Stimulated activated CD4-positive, alpha-beta T cell treated with anti-CD3 and anti-CD28 coated beads, Interleukin-12 subunit alpha, Interleukin-12 subunit beta, amount 100 ng/mL, for 48 hours (primary cell): ENCODE measurements at regions not wholly inside any gene's neighbourhood (a gene's known extent, or its start where the extent isn't known, plus 50 kb on each side); places are given as distances from the start of the nearest gene placed in this dataset.
"Not testable (repeated sequence)": the region's sequence is repeated elsewhere in the genome, so short reads cannot be mapped to it uniquely, and the experiment has no call there.

Source experiments
- DNase-seq, 3 donors: peaks; one replicate each; pipeline ENCODE4 v3.0.0-alpha.2; 2020; ENCODE audit warnings: low read depth in 2 of 3, low spot score in 1 of 3

DNA sequence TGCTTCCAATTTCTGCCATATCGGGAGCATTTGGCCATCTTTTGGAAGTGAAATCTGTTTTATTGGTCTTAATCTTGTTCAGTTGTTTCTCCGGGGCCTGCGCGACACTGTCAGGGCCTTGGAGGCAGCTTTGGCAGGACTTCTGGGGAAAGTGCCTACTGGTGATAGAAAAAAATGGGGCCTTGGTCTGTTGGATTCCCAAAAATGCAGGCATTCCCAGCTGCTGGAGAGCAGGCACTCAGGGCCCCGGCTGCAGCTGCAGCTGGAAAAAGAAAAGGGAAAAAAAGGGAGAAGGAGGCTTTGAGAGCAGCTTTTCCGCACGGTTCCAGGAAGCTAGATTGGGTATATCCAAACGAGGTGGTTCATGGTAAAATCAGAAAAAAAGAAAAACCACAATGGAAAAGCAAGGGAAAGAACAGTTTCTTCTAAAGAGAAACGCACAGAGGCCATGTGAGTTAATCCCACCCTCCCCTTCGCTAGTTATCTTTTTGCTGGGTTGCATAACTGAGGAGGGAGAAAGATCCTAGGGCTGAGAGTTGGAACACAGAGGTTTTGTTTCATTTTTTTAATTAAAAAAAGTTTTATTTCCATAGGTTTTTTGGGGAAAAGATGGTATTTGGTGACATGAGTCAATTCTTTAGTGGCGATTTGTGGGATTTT is 134.7 kb upstream of the RFLNA start:
- DNase-seq: no peak

DNA sequence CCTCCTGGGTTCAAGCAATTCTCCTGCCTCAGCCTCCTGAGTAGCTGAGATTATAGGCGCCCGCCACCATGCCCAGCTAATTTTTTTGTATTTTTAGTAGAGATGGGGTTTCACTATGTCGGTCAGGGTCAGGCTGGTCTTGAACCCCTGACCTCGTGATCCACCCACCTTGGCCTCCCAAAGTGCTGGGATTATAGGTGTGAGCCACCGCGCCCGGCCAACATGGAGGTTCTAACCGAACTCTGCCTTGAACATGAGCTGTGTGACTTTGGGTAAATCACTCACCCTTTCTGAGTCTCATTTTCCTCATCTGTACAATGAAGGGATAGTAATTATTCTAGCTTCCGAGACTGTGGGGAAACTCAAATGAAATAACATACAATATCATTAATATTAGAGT is 133.5 kb upstream of the RFLNA start:
- DNase-seq: not testable (repeated sequence)

DNA sequence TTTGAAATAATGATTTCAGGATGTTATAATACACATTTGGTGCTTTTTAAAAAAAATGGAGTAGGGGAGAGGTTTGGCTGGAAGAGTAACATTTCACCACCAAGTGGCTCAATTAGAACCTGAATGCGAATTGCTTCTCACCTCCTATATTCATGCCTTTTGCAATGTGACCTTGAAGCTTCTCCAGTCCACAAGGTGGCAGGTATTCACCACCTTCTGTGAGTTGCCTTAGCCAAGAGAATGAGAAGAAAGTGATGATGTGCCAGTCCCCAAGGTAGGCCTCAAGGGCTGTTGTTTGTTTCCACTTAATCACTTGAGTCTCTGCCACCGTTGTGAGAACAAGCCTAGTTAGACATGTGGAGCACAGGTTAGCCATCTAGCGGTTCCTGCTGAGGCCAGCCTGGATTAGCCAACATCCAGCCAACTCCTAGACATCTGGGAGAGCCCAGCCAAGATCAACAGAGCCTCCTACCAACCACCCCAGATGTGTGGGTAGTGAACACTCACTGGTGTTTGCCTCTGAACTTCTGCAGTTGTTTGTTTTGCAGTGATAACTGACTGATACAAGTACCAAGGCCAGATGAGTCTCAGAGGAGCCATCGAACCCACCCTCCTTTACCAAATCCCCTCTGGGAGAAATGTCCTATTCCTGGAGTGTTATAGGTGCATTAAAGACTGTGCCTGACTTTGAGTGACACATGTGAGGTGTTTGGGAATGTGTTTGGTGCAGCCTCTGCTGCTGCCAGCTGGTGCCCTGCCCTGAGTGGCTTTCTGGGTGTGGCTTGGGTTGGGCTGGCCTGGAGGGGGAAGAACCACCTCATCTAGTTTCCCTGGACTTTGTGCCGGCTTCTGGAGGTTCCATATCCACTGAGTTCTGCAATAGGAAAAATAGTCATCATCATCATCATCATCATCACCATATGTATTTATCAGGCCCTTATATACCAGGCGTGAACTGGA is 132.5 kb upstream of the RFLNA start:
- DNase-seq: no peak

DNA sequence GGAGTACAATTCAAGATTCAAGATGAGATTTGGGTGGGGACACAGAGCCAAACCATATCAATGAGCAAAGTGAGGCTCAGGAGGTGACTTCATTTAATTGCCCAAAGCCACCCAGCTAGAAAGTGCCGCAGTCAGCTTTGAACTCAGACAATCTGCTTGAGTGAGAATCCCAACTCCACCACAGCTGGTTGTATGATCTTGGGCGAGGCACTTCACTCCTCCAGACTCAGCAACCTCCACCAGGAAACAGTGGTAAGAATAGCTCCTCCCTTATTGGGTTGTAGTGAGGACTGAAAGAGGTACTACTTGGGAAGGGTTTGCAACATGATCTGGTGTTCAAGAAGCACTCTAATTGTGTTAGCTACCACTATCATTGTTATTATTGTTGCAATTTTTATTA is 129.2 kb upstream of the RFLNA start:
- no peak for DNase-seq

DNA sequence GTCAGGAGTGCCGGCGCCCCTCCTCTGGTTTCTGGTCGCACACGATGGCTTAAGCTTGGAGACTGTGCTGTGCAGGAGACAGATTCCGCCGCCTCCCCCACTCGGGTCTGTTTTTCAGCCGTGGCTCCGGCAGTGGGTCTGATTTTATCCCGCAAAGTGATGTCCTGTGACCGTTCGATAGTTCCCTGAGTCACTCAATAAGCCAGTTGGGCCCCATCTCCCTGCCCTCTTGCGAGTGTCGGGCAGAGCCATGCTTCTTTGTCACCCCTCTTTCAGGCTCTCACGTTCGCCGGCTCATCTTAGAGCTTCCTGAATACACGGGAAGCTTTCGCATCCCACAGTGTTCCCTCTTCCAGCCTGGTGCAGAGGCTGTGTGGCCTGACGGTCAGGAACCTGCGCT is 127.8 kb upstream of the RFLNA start:
- no peak for DNase-seq

DNA sequence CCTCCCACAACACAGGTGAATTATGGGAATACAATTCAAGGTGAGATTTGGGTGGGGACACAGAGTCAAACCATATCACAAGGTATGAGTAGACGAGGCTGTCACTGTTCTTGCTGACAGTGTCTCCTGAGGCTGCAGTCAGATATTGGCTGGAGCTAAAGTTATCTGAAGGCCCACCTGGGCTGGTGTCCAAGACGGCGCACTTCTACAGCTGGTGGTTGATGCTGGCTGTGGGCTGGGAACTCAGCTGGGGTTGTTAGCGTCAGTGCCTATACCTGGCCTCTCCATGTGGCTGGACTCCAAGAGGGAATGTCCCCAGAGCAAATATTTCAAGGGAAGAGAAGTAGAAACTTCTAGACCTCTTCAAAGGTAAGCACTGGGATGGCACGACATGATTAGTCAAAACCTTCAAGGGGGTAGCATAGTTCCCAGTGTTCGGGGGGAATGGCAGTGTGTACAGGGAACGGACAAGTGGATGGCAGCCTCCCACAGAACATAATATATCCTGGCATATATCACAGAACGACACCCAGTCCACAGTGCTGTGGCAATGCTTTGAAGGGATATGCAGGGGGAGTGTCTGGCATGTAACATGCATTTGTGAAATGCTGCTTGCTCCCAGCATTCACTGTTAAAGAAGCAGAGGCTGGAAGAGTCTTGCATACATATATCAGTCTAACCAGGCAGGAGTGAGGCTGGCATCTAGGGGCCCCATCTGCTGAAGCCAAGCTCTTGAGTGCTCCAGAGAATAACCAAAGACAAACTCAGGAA is 126.7 kb upstream of the RFLNA start:
- no peak for DNase-seq

DNA sequence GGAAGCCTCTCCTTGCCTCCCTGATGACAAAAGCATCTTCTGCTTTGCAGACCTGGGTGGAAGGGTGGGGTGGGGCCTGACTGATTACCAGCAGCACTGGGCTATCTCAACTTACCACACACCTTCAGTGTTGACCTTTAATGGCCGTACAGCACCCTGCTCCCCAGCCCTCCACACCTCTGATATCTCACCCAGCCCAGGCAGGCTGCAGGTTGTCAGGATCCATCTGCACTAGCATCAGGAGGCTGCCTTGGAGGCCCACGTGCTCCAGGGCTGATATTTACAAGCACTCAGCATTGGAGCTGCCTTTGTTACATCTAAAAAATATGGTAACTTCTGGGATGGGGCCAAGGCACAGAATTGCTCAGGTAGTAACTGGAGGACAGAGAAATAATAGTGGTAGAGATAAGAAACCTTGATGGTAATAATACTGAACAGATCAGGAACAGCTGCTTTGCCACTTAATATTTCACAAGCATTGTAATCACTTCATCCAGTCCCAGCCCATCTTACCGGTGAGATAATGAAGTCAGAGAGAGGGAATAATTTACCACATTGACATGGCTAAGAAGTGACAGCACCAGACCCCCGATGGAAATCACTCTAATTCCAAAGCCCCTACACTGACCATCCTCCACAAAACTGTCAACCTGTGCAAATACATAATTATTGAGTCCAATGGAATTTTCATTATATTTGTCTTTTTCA is 125.2 kb upstream of the RFLNA start:
- DNase-seq: no peak

DNA sequence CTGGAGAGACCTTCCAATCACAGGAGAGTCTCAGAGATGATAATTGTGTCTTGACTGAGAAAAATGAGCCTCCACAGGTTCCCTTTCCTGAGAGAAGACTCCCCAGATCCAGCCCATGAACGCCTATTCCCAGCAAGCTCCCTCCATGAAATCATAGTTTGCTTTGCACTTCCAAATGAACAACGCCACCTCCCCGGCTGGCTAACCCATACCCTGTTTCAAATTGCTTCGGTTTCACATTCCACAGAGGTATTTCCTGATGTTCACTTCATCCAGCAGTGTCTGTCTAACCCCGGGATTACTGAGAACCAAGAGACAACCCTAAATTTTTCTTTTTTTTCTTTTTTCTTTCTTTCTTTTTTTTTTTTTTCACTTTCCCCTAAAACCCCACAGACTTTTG is 124.1 kb upstream of the RFLNA start:
- no peak for DNase-seq

DNA sequence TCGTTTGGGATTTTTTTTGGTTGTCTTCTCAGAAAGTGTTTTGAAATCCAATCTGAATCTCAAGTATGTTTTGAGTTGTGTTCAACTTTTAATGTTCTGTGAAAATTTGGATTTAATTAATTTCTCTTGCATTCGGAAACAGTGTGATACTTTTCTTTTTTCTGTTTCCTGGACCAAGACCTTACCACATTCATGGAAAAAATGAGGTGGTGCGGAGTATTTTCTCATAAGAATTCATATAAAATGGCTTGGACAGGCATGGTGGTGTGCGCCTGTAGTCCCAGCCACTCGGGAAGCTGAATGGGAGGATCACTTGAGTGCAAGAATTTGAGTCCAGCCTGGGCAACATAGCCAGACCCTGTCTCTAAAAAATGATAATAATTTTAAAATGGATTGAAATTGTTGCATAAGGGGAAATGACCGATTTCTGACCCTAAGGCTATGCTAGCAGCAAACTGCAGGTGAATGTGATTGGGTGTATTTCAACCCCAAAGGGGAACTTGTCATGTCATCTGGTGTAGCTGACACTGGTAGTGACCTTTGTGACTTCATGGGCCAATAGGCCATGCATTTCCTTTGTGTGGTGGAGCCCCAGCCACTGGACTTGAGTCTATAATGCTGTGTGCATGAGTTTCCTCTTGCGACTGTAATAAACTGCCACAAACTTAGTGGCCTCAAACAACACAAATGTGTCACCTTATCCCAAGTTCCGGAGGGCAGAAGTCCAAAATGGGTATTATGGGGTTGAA is 123.5 kb upstream of the RFLNA start:
- DNase-seq: no peak

DNA sequence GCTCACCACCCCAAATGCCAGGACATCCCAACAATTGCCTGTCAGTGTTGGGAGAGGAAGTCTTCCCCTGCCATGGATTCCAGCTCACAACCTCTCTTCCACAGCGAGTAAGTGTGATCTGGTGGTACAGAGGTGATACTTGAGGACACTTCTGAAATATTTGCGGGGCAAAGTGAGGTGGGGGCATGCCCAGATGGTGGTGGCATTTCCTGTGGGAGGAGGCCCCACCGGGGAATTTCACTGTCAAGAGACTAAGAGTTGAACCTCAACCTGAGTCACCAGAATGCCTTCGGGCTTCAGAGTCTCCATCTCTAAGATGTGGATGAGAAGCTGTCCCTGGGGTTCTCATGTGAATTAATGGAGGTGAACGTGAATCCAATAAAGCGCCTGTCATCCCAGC is 122.3 kb upstream of the RFLNA start:
- DNase-seq: no peak

DNA sequence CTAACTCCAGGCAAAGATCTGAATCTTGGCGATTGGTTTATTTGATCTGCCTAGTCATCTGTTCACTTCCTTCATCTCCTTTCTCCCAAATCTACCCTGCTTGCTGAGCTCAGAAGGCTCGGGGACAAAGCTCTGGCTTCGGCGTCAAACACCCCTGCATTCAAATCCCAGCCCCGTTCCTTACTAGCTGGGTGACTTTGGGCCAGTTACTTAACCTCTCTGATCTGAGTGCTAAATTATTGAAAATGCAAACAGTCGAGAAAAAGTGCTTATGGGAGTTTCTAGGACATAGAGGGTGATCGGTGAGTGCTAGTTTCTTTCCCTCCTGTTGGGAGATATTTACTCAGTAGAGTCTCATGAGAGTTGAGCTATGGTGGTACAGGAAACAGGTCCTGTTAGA is 121.2 kb upstream of the RFLNA start:
- no peak for DNase-seq

DNA sequence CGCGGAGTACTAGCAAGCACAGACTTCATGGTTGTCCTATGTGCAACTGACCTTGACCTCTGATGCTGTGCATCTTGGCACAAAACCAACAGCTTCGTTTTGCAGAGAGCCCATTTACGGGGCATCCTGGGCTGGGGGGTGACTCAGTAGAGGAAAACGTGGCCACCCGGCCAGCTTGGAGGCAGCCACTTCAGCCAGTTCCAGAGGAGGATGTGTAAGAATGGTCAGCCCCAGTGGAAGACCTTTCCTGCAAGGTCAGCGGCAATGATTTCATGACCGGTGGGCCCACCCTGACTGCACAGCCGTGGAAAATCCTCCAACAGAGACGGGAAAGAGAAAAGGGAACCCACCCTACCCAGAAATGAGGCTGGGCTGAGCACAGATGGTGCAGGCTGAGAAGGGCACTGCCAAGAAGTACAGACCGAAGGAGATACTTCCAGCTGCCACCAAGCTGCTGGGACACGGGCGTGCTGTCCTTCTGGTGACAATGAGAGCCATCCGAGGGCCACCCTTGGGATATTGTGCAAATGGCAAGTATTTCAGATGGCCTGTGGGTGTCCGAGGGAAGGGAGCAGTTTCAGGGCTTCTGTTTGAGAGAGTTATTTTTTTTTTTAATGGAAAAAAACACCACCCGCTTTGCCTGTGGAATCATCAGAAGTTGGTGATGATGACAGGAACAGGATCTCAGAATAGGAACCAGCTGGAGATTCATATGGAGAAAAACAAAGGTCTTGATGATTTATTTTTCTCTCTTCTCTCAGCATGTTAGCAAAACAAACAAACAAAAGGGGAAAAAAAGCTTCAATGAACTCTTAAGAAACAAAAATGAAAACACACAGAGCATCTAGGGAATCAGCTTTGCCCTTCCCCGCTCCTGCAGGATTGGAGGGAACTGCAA is 120.2 kb upstream of the RFLNA start:
- DNase-seq: no peak

DNA sequence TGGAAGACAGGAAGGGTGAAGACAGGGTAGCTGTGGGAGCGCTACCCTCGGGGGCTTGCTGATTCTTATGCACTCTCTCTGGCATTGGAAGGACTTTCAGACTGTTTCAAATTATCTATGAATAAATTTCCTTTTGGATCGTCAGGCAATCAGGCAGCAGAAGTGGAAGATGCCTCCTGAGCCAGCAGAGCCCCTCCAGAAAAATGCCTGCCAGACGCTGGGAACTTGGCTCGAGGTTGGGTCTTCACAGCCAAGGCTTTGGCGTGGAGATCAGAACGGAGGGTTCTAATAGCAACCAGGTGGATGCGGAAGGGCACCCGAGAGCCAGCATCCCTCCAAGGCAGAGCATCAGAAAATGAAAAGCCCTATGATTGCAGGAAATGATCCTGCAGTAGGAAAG is 119.2 kb upstream of the RFLNA start:
- DNase-seq: no peak

DNA sequence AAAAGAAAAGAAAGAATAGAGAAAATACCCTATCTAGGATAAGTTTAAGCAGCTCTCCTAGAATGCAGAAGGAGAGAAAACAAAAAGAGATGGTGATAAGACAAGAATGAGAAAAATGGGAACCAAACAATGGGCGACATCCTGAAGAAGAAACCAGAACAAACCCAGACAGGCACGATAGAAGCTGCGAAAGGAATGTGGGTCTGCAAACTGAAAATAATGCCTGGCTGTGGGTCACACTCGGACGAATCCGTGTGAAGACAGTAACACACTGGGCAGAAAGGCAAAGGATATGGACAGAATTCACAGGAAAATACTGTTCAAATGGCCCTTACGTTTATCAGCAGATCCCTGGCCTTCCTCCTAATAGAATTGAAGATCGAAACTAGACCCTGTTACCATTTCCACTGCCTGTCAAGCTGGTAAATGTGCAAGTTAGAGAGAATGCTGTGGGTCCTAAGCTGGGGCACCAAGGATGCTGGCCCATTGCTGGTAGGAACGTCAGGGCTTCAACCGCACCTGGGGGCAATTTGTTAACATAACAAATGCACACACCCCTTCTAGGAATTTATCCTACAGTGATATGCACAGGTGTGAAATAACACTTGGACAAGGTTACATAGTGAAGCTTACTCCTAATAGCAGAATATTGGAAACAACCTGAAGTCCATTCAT is 117.5 kb upstream of the RFLNA start:
- DNase-seq: no peak

DNA sequence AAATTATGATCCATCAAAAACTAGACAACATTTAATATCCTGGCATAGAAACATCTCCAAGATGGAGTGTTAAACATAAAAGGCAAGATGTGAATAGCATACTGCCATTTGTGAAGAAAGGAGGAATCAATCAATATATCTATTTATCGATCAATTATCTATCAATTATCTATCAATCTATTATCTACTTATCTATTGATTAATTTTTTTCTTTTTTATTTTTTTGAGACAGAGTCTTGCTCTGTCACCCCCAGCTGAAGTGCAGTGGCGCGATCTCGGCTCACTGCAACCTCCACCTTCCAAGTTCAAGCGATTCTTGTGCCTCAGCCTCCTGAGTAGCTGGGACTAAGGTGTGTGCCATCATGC is 117.0 kb upstream of the RFLNA start:
- DNase-seq: no peak

DNA sequence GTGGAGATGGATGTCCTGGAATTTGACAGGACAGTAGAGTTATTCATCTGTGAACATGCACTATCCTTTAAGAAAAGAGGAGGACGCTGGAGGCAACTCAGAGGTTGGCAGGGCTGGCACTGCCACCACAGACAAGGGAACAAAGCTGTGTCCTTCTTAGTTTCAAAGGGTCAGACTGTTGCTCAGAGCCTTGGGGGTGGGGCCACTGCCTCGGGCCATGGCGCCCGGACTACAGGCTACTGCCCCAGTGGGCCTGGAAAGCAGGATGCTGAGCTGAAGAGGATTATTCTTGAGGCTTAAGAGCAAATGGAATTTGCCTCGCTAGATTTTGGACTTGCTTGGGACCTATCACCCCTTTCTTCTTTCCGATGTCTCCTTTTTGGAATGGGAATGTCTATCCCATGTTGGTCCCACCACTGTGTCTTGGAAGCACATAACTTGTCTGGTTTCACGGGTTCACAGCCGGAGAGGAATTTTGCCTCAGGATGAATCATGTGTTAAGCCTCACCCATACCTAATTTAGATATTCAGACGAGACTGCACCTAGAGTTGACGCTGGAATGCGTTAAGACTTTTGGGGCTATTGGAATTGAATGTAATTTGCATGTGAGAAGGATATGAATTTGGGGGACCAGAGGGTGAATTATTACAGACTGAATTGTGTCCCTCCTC is 114.8 kb upstream of the RFLNA start:
- no peak for DNase-seq

DNA sequence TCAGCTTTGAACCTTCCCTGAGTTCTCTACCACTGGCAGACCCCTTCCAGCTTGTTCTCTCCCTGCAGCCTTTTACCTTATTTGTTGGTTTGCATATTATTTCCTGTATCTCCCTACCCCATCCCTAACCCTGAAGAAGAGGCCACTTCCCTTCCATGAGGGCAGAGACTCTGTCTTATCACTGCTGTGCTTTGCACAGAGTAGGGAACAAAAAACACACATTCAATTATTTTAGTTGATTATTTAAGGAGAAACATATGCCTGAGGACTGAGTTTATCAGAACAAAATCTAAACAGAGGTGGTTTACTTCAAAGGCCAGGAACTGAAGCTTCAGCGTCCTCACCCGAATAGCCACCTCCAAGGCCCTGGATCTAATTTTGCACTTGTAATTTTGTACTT is 111.7 kb upstream of the RFLNA start:
- no peak for DNase-seq

DNA sequence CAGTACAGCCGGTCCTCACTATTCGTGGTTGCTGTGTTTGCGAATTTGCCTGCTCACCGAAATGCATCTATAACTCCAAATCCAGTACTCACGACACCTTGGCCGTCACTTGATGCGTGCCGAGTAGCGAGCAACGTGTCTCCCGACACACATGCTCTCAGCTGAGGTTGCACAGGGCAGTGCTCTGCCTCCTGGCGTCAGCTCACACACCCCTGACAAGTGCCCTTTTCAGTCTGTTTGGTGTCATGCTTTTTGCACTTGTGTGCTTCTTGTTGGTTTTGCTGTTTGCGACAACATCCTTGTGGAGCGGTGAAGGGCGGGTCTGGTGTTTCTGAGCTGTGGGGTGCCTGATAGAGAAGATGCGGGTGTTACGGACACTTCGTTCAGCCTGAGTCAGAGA is 110.4 kb upstream of the RFLNA start:
- no peak for DNase-seq
